Spleen (tissue), 11 donors: ENCODE measurements at regions not wholly inside any gene's neighbourhood (a gene's known extent, or its start where the extent isn't known, plus 50 kb on each side); places are given as distances from the start of the nearest gene placed in this dataset.

ENCODE experiments used
- DNase-seq: peaks from one replicate; pipeline ENCODE4 v3.0.0-alpha.2; 2020
- H3K27ac ChIP-seq, 8 donors: fragments of 200-600 bp; sonication (generic) in 7 of 8; 1 replicate in 4 of 8; 2 replicates in 4 of 8; pipeline versions ENCODE4 v1.5.0 to v1.8.0; 2016 to 2021; ENCODE audit warnings: inconsistent platforms in 4 of 8, mild to moderate bottlenecking in 4 of 8, moderate library complexity in 1 of 8
- H3K27me3 ChIP-seq, 7 donors: fragments of 200-600 bp; sonication (generic) in 6 of 7; replicated peaks in 1 of 7; 1 replicate in 4 of 7; 2 replicates in 3 of 7; pipeline versions ENCODE4 v1.5.0 to v1.8.0; 2016 to 2021; ENCODE audit warnings: inconsistent platforms in 3 of 7, mild to moderate bottlenecking in 1 of 7
- H3K36me3 ChIP-seq, 6 donors: fragments of 200-600 bp; sonication (generic) in 5 of 6; 1 replicate in 4 of 6; 2 replicates in 2 of 6; pipeline versions ENCODE4 v1.5.0 to v1.8.0; 2016 to 2021; ENCODE audit warnings: inconsistent platforms in 2 of 6
- H3K4me1 ChIP-seq, 6 donors: fragments of 200-600 bp; sonication (generic) in 5 of 6; 1 replicate in 3 of 6; 2 replicates in 3 of 6; pipeline versions ENCODE4 v1.5.0 to v1.8.0; 2016 to 2021; ENCODE audit warnings: inconsistent platforms in 3 of 6
- H3K4me3 ChIP-seq, 8 donors: fragments of 200-600 bp; sonication (generic) in 7 of 8; 1 replicate in 4 of 8; 2 replicates in 4 of 8; pipeline versions ENCODE4 v1.5.0 to v1.8.0; 2016 to 2021; ENCODE audit warnings: inconsistent platforms in 4 of 8, mild to moderate bottlenecking in 4 of 8, moderate library complexity in 2 of 8
- H3K9me3 ChIP-seq, 8 donors: fragments of 200-600 bp; sonication (generic) in 7 of 8; 1 replicate in 4 of 8; 2 replicates in 4 of 8; pipeline versions ENCODE4 v1.5.0 to v1.8.0; 2016 to 2021; ENCODE audit warnings: inconsistent platforms in 4 of 8
- CTCF ChIP-seq, 11 experiments: fragments of 200-600 bp in 7 of 11; fragments of 450-650 bp in 4 of 11; sonication (generic) in 4 of 11; IDR thresholded peaks in 8 of 11; conservative IDR thresholded peaks in 3 of 11; 1 replicate in 7 of 11; 2 replicates in 4 of 11; pipeline versions ENCODE4 v1.4.0 to v1.8.0; 2016 to 2021; ENCODE audit warnings: antibody characterized with exemption in 11 of 11, inconsistent platforms in 4 of 11, mild to moderate bottlenecking in 1 of 11
- POLR2A ChIP-seq, 3 donors: fragments of 450-650 bp; IDR thresholded peaks; one replicate each; pipeline ENCODE4 v1.5.1; 2017; ENCODE audit warnings: antibody characterized with exemption in 3 of 3, mild to moderate bottlenecking in 1 of 3
- POLR2AphosphoS5 ChIP-seq, 3 donors: sonication (generic); formaldehyde crosslinking; IDR thresholded peaks; one replicate each; pipeline ENCODE4 v1.5.1; 2017; ENCODE audit warnings: antibody characterized with exemption in 3 of 3
- WGBS, 5 donors: extraction: QIAGEN DNeasy Blood & Tissue Kit in 3 of 5; methylation state at CpG; one replicate each; pipeline versions ENCODE4 v1.1.5 to v1.1.7; 2013 to 2018; 5-methylcytosine and 5-hydroxymethylcytosine counted together
- intact Hi-C: fragments of 100-400 bp; cut with DNase I; formaldehyde crosslinking; loops from one replicate; pipeline ENCODE4 v1.15.0; 2023; ENCODE audit warnings: low total_unique reads
- donor health status: healthy with polysubstance abuse.
- donor health status: DM: no; HTN: no; CAD: no; lungs with moderate emphysema.
- donor health status: DM: no; HTN: no; CAD: no.
- donor health status: Bipolar disorder and iron deficiency.
- donor health status: healthy.
- donor health status: DM: no; HTN: no; CAD: no.
- donor health status: DM: yes; HTN: yes; CAD: no.

GRCh38 chr5:19143935-19144334 lies 844.1 kb downstream of the CDH18 start:
- H3K4me1 ChIP-seq = no peaks in the 10 kb centered on the region
- no peaks in the 10 kb centered on the region for H3K36me3 ChIP-seq
- no peaks in the 10 kb centered on the region for H3K27me3 ChIP-seq
- intact Hi-C loops = no loop called here
- DNase-seq = no peak
- TF ChIP-seq CTCF (IDR thresholded peaks at IDR 0.05 in 8 of 11, conservative IDR thresholded peaks at IDR 0.05 in 3 of 11) (no peak), POLR2AphosphoS5 (IDR thresholded peaks at IDR 0.05) (no peak), POLR2A (IDR thresholded peaks at IDR 0.05) (no peak)
- peaks cover 0 to 15% (median 5%) of the 10 kb centered on the region in 8 donors for H3K9me3 ChIP-seq
- 62 to 72% (median 68%) methylated on average over 4 of the region's 4 CpGs for WGBS, 5 donors
- H3K4me3 ChIP-seq = no peak overlapping the region
- H3K27ac ChIP-seq = no peak overlapping the region

- Histone ChIP-seq H3K27me3 (no peaks in the 10 kb centered on the region), H3K4me3 (no peak overlapping the region), H3K27ac (no peak overlapping the region), H3K4me1 (no peaks in the 10 kb centered on the region), H3K36me3 (no peaks in the 10 kb centered on the region), H3K9me3 (no peaks in the 10 kb centered on the region)
- DNase-seq = no peak
- intact Hi-C loops = no loop called here
- TF ChIP-seq CTCF (IDR thresholded peaks at IDR 0.05 in 8 of 11, conservative IDR thresholded peaks at IDR 0.05 in 3 of 11) (no peak), POLR2AphosphoS5 (IDR thresholded peaks at IDR 0.05) (no peak), POLR2A (IDR thresholded peaks at IDR 0.05) (no peak)
Observed at GRCh38 chr5:19169426-19169825, 818.6 kb downstream of the CDH18 start.

GRCh38 chr5:19172926-19173470 lies 815.0 kb downstream of the CDH18 start:
- H3K27me3 ChIP-seq = no peaks in the 10 kb centered on the region
- H3K4me1 ChIP-seq = no peaks in the 10 kb centered on the region
- H3K9me3 ChIP-seq = no peaks in the 10 kb centered on the region
- WGBS, 5 donors = 70 to 87% (median 81%) methylated on average over 6 of the region's 6 CpGs
- DNase-seq = no peak
- no peaks in the 10 kb centered on the region for H3K36me3 ChIP-seq
- no peak overlapping the region for H3K4me3 ChIP-seq
- intact Hi-C loops = no loop called here
- no peak overlapping the region for H3K27ac ChIP-seq
- no peak for TF ChIP-seq POLR2A (IDR thresholded peaks at IDR 0.05)
- TF ChIP-seq CTCF (IDR thresholded peaks at IDR 0.05 in 8 of 11, conservative IDR thresholded peaks at IDR 0.05 in 3 of 11) = no peak
- TF ChIP-seq POLR2AphosphoS5 (IDR thresholded peaks at IDR 0.05) = no peak

- Histone ChIP-seq H3K27me3 (no peaks in the 10 kb centered on the region), H3K4me1 (no peaks in the 10 kb centered on the region)
- 45 to 61% (median 48%) methylated on average over 3 of the region's 3 CpGs for WGBS, 5 donors
Observed at GRCh38 chr5:19175776-19176570, 812.0 kb downstream of the CDH18 start.

More at GRCh38 chr5:19175776-19176570, 812.0 kb downstream of the CDH18 start:
- Histone ChIP-seq H3K4me3 (no peak overlapping the region), H3K9me3 (no peaks in the 10 kb centered on the region), H3K36me3 (no peaks in the 10 kb centered on the region), H3K27ac (no peak overlapping the region)
- TF ChIP-seq POLR2A (IDR thresholded peaks at IDR 0.05) (no peak), POLR2AphosphoS5 (IDR thresholded peaks at IDR 0.05) (no peak), CTCF (IDR thresholded peaks at IDR 0.05 in 8 of 11, conservative IDR thresholded peaks at IDR 0.05 in 3 of 11) (no peak)
- intact Hi-C loops = no loop called here
- DNase-seq = no peak
